COLO829 (cell line): ENCODE measurements at regions not wholly inside any gene's neighbourhood (a gene's known extent, or its start where the extent isn't known, plus 50 kb on each side); places are given as distances from the start of the nearest gene placed in this dataset.

Experiments
- DNase-seq: peaks from one replicate; pipeline ENCODE4 v3.0.0; 2012; ENCODE audit warnings: low spot score

GRCh38 chr2:60051991-60052390 lies 501.5 kb downstream of the BCL11A start:
- no peak for DNase-seq

DNA sequence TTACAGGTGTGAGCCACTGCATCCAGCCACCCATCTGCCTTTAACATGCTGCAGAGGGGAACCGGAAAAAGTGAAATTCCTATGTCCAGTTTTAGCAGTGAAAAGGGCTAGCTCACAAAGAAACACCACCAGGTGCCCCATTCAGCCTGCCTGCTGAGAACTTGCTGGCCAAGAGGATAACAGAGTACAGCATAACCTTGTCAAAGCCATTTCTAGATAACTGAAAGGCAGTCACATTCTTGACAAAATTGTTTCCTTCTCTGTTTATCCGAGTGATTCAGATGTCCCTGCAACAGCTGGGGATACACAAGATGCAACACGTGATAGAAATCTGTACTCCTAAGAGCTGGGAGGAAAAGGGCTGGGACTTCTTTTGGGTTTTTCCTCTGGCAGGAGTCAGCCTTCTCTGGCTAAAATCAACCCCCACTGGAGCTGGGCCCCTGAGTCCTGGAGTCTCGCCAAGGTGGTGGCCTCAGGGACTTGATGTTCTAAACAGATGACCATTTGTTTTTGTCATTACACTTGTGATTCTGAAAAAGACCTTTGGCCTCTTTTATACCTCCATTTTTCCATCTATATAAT lies 505.4 kb downstream of the BCL11A start:
- DNase-seq = no peak

DNA sequence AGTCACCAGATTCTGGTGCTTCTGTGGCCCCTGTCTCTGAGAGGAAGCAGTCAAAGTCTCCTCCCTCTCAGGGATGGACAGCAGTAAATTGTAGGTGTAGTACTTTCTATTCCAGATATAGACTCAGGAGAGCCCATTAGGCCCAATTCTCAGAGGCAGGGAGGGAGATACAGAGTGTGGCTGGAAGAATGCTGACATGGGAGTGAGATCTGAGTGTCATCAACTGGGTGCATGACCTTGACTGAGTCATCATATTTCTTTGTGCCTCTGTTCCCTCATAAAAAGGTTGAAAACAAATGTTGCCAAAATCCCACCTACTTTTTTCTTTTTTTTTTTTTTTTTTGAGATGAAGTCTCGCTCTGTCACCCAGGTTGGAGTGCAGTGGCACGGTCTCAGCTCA lies 506.1 kb downstream of the BCL11A start:
- no peak for DNase-seq

DNA sequence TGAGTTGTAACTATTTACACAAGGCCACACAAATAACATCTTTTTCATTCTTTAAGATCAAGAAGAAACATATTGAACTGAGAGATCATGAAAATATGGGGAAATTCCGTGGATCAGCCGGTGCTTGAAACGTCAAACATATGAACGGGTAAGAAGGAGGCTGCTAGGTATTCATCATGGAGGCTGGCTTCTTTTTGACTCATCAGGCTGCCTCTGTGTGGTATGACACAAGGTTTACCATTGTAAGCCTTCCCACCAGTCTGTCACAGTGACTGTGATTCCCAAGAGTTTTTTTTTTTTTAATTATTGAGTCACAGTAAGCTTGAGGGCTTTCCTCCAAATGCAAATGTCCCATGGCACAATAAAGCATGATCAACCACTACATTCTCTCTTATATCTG lies 506.9 kb downstream of the BCL11A start:
- no peak for DNase-seq

DNA sequence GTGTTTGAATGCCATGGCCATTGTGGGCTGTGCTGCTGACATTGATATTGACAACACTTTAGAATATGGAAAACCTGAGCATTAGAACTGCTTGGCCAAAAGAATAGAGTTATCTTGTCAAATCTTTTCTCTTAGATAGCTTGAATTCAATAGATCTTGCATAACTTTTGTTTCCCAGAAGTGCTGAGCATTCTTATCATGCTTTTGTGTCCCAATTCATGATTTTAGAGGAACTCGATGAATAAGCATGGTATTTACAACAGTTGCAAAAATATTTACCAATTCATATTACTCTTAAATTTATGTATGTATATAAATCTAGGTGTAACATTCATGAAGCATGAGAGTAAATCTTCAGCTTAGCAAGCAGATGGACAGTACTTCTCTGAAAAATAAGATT lies 508.0 kb downstream of the BCL11A start:
- DNase-seq = no peak

GRCh38 chr2:60044484-60044883 lies 509.0 kb downstream of the BCL11A start:
- no peak for DNase-seq

DNA sequence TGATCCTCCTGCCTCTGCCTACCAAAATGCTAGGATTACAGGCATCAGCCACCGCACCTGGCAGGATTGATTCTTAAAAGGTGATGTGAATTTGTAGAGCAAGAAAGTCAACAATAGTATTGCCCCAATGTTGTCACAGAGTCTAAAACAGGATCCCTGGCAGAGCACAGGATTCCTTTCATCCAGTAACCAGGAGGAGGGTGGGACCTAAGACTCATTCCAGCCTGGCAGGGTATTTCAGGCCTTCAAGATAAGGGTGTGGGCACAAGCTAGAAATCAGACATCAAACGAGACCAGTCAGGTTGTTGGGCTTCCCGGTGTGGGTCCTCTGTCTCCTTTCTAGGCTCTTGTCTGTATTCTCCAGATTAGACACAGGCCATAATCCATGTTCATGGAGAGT lies 511.4 kb downstream of the BCL11A start:
- DNase-seq = no peak

GRCh38 chr2:60033325-60033724 lies 520.1 kb downstream of the BCL11A start:
- no peak for DNase-seq

- DNase-seq = no peak
These were observed 523.9 kb downstream of the BCL11A start for GRCh38 chr2:60029566-60029883.

DNA sequence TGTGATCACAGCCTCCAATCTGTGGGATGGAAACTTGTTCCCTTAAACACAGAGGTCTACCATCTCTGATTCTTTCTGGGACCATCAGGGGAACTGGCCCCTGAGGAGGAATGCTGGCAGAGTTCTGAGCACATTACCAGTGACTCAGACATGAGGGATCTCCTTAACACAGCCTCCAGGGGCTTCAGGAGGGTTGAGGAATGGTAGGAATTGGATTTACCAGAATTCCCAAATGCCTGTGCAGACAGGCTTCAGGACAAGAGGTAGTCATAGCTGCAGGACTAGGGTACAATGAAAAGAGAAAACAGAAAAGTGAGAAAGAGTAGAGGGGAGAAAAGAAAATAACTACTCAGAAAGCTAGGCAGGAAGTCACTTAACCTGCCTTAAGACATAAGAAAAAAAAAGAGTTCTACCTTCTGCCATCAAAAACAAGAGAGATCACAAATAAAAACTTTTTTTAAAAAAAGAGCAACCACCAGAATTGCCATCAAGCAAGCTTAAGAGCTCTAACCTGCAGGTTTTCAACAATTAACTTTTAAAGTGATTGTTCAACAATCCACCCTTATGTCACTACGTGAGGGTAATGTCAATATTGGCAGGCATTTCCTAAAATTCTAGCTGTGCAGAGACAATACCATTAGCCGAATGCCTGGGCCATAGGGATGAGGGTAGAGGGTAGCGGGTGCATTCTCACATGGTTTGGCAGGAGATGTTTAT lies 524.4 kb downstream of the BCL11A start:
- no peak for DNase-seq

GRCh38 chr2:60025496-60025895 lies 528.0 kb downstream of the BCL11A start:
- no peak for DNase-seq

GRCh38 chr2:60023256-60023985 lies 530.0 kb downstream of the BCL11A start:
- no peak for DNase-seq

GRCh38 chr2:60007671-60008070 lies 545.8 kb downstream of the BCL11A start:
- DNase-seq = no peak

DNA sequence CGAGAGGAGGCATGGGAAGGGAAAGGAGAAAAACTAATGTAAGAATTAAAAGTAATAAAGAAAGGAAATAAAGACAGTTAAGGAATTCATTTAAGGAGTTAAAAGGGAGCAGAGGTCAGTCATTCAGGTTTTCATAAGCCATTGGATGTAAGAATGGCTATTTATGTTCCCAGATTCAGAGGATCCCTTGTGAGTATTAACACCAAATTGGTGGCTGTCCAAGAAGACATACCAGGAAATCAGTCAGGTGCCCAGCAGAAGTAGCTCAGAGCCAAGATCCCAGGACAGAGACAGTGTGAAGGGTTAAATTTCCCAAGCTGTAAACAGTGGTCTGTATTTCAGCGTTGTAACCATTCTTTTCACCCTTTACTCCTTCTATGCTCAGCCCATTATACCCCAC lies 550.4 kb downstream of the BCL11A start:
- DNase-seq = no peak

- DNase-seq = no peak
These were observed 551.1 kb downstream of the BCL11A start for GRCh38 chr2:60002183-60002867.

- no peak for DNase-seq
These were observed 552.8 kb downstream of the BCL11A start for GRCh38 chr2:60000686-60001085.

DNA sequence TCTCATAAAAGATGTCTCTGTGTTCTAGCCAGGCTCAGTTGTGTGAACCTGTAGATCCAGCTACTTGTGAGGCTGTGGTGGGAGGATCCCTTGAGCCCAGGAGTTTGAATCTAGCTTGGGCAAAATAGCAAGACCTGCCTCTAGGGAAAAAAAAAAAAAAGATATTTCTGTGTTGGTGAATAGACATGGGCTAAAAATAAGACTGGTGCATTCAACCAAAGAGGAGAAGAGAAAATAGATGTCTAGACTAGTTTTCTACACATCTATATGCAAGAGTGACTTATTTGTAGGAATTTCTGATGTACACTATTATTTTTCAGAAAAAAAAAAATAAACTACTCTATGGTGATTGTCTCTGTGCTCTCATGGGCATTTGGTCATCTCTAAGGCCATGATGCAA lies 555.1 kb downstream of the BCL11A start:
- DNase-seq = no peak

DNA sequence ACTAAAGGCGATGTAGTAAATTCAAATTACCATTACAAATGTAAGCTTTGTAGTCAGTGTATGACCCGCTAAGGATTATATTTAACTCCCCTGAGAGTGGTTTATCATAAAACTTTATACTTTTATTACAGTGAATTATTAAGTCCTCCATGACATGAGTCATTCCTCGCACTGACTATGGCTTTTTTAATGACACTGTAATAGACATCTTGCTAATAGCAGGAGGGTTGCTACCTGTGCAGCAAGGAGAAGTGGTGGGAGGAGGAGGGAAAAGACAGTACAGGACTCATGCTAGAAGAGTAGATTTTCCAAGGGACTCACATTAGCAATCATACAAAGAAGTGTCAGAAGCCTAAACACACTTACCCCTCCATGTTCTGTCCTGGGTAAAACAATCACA lies 556.1 kb downstream of the BCL11A start:
- DNase-seq = no peak

DNA sequence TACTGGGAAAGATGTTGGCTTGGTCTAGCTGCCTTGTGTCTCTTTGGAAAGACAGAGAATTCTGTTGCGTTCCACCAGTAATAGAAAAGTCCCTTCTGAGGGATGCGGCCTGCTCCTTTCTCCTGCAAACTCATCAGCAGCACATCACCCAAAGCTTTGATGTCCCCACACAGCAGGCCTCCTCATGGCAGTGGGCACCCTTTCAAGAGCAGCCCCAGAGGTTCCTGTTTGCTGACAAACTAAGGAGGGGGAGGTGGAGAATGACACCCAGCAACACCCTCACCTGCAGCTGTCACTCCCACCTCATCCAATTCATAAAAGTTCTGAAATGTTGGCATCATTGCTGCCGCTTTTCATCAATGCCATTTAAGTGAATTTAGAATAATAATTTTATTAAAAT lies 556.6 kb downstream of the BCL11A start:
- DNase-seq = no peak

DNA sequence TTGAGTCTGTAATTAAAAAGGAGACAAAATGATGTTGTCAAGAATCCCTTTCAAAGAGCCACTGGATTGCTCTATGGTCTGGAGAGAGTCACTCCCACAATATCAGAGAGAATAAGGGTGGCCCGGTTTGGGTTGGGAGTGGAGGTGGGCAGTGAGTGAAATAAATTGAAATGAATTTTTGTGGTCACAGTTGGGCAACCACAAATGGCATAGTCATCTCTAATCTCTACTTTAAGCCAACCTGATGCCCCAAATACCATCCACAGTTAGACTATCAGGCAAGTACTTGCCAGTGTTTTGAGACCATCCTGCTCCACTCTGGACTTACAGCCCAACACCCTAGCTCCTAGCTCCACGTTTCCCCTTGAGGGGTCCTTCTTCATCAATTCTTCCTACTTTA lies 559.7 kb downstream of the BCL11A start:
- DNase-seq = no peak

DNA sequence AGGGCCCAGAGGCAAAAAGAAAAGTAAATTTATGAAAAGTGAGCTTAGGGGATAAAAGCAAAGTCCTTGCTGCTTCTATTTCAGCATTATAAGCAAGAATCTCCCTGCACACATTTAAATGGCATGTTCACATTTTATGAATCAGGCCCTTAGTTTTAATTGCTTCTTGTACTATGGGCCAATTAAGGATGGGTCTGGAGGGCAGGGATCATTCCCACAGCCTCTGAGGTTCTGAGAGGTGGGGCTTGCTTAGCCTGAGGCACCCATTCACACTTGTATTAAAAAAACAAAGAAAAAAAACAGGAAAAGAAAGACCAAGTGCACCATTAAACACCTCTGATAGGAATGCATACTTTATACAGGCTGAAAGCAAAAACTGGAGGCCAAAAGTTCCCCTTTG lies 565.1 kb downstream of the BCL11A start:
- DNase-seq = no peak

- DNase-seq = no peak
These were observed 566.9 kb downstream of the BCL11A start for GRCh38 chr2:59986511-59986910.

- no peak for DNase-seq
These were observed 567.5 kb downstream of the BCL11A start for GRCh38 chr2:59985923-59986322.
